ENCODE measurements at regions not wholly inside any gene's neighbourhood (a gene's known extent, or its start where the extent isn't known, plus 50 kb on each side); places are given as distances from the start of the nearest gene placed in this dataset.
A peak's percentile ranks its signal among the peaks of the same experiment; 100 is the strongest.
"Not testable (repeated sequence)": the region's sequence is repeated elsewhere in the genome, so short reads cannot be mapped to it uniquely, and the experiment has no call there.

DNA sequence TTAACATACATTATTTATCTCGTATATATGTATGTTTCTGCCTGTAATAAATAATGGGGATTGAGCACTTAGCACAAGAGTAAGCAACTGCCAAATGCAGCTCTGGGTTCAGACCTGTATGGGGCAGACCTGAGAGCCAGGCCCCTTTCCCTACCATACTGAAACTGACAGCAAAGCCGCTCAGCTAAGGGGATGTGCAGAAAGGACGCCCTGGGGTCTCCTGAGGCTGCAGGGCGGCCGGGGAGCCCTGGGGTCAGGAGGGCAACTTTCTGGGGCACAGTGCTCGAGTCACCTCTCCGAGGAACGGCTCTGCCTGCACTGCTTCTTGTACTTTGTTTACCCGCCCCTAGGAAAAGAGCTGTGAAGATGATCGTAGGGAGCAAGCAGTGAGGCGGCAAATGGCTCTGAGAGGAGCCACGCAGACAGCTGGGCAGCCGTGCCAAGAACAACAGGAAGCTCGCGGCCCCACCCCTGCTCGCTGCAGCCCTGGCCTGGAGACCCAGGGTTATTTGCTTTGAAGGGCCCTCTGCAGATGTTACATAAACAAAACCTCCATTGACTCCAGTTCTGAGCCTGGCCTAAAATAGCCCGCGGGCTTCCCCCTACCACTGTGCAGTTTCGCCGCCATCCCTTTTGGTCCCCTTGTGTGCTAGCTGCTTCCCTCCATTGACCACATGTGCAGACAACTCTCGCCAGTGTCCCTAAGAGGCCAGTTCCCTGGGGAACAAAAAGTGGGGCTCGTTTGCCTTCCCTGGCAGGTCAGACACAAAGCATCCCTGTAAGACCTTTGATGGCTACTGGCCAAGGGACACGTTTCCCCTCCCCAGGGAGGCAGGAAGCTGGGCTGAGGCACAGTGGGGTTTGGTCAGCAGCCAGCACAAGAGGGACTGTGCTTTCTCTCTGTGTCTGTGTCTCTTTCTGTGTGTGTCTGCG lies 111.3 kb upstream of the LNX1 start:
- Histone ChIP-seq H3K4me1 (peaks cover 8 to 45% (median 33%) of the 10 kb centered on the region in 9 donors), H3K4me3 (peak overlapping the region in 9 of 10 donors; percentile 14 to 46 (median 36)), H3K27me3 (no peaks in the 10 kb centered on the region), H3K27ac (peak overlapping the region; percentile 36 to 85 (median 72)), H3K9me3 (peaks cover 0 to 6% (median 0%) of the 10 kb centered on the region in 11 donors), H3K36me3 (no peaks in the 10 kb centered on the region)
- DNase-seq (peak; percentile 87 to 88), ATAC-seq (peak; percentile 93 to 97 (median 95))
- intact Hi-C loops (cut with DNase I) = loop anchor here in 8 of 10 donors (2.0 to 10.0 kb wide), 12 partner anchors 52 to 678 kb away; partner anchors contain the start of genes LNX1 (in 1 of the 8) and PDGFRA (in 1 of the 8)
- WGBS, 2 donors = 6 to 8% methylated on average over 24 of the region's 24 CpGs
- peak in 3 of 9 donors; percentile 14 to 23 (median 20) for TF ChIP-seq CTCF (IDR thresholded peaks at IDR 0.05)

DNA sequence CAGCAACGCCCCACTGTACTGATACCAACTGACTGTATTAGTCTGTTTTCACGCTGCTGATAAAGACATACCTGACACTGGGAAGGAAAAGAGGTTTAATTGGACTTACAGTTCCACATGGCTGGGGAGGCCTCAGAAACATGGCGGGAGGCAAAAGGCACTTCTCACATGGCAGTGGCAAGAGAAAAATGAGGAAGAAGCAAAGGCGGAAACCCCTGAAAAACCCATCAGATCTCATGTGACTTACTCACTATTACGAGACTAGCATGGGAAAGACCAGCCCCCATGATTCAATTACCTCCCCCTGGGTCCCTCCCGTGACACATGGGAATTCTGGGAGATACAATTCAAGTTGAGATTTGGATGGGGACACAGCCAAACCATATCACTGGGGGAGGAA lies 110.0 kb upstream of the LNX1 start:
- Histone ChIP-seq H3K27ac (peak overlapping the region in 1 of 10 donors; percentile 85), H3K4me1 (peaks cover 8 to 40% (median 29%) of the 10 kb centered on the region in 9 donors)
- not testable (repeated sequence) for H3K36me3 ChIP-seq, H3K4me3 ChIP-seq, H3K9me3 ChIP-seq, H3K27me3 ChIP-seq, DNase-seq, ATAC-seq
- WGBS, 2 donors = 96 to 98% methylated on average over 6 of the region's 6 CpGs
- intact Hi-C loops (cut with DNase I) = loop anchor here in 8 of 10 donors (5.0 to 10.0 kb wide), 11 partner anchors 106 to 676 kb away; partner anchors contain the start of genes LNX1 (in 1 of the 8) and PDGFRA (in 1 of the 8)

DNA sequence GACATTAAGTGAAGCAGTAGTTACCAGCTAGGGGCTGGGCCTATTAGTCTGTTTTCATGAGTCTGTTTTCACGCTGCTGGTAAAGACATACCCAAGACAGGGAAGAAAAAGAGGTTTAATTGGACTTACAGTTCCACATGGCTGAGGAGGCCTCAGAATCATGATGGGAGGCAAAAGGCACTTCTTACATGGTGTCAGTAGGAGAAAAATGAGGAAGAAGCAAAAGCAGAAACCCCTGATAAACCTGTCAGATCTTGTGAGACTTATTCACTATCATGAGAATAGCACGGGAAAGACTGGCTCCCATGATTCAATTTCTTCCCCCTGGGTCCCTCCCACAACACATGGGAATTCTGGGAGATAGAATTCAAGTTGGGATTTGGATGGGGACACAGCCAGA lies 108.0 kb upstream of the LNX1 start:
- H3K36me3 ChIP-seq; ATAC-seq; intact Hi-C loops (cut with DNase I); H3K27ac ChIP-seq; H3K27me3 ChIP-seq; H3K4me3 ChIP-seq; DNase-seq: not testable (repeated sequence)
- WGBS, 2 donors = 91 to 93% methylated on average over 2 of the region's 2 CpGs
- Histone ChIP-seq H3K9me3 (peaks cover 0 to 15% (median 0%) of the 10 kb centered on the region in 11 donors), H3K4me1 (peaks cover 8 to 28% (median 21%) of the 10 kb centered on the region in 9 donors)

- intact Hi-C loops (cut with DNase I) = no loop called here
- DNase-seq (no peak), ATAC-seq (no peak)
- peaks cover 0 to 15% (median 0%) of the 10 kb centered on the region in 11 donors for H3K9me3 ChIP-seq
- no peaks in the 10 kb centered on the region for H3K36me3 ChIP-seq
- H3K4me3 ChIP-seq = no peak overlapping the region
- H3K27me3 ChIP-seq = no peaks in the 10 kb centered on the region
- TF ChIP-seq CTCF (IDR thresholded peaks at IDR 0.05) = no peak
- H3K27ac ChIP-seq = no peak overlapping the region
- H3K4me1 ChIP-seq = peaks cover 1 to 8% (median 2%) of the 10 kb centered on the region in 9 donors
These were observed 105.9 kb upstream of the LNX1 start for GRCh38 chr4:53697016-53697685.
